Uterus (tissue), 2 donors: ENCODE measurements at regions not wholly inside any gene's neighbourhood (a gene's known extent, or its start where the extent isn't known, plus 50 kb on each side); places are given as distances from the start of the nearest gene placed in this dataset.

Experiments used
- CTCF ChIP-seq, 4 experiments: fragments of 200-600 bp in 2 of 4; fragments of 450-650 bp in 2 of 4; sonication (generic) in 2 of 4; IDR thresholded peaks; one replicate each; pipeline ENCODE4 v1.5.1; 2016 to 2019; ENCODE audit warnings: antibody characterized with exemption in 4 of 4, mild to moderate bottlenecking in 2 of 4, moderate library complexity in 1 of 4
- POLR2A ChIP-seq, 2 donors: fragments of 450-650 bp; IDR thresholded peaks; one replicate each; pipeline ENCODE4 v1.6.1; 2016; ENCODE audit warnings: antibody characterized with exemption in 2 of 2, mild to moderate bottlenecking in 1 of 2, moderate library complexity in 1 of 2

DNA sequence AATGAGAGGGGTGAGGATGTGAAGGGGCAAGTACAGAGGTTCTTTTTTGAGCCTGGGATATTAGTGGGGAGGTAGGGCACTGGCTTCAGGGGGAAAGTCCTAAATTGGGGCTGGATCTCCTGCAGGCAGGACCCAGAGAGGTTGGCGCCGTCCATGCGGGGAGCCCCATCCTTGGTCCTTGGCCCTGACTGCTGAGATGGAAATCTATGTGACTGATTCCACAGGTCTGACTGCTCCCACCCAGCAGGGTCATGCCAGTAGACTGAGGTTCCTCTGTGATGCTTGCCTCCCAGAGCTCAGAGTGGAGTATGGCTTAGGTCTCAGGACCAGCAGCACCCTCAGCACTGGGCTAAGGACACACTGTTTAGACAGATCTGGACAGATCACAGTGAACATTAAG, 988.6 kb upstream of the TMEM132C start:
- TF ChIP-seq POLR2A (IDR thresholded peaks at IDR 0.05) (no peak), CTCF (IDR thresholded peaks at IDR 0.05) (no peak)
